ENCODE measurements at regions not wholly inside any gene's neighbourhood (a gene's known extent, or its start where the extent isn't known, plus 50 kb on each side); places are given as distances from the start of the nearest gene placed in this dataset.

GRCh38 chr6:140485740-140486449 lies 1111.4 kb upstream of the CITED2 start (continued):
- TF ChIP-seq ELF2 (CRISPR knock-in tag; IDR thresholded peaks at IDR 0.05): no peak
- peak; percentile 78 for TF ChIP-seq DPF2 (IDR thresholded peaks at IDR 0.05)
- TF ChIP-seq ESRRA (IDR thresholded peaks at IDR 0.05; ENCODE audit: borderline replicate concordance, low read depth): no peak
- TF ChIP-seq SMARCC2 (IDR thresholded peaks at IDR 0.05; ENCODE audit: low read depth): peak; percentile 85; the same call in 1 of the 2 replicates
- peak; percentile 62; the same call in 1 of the 2 replicates for TF ChIP-seq ZNF316 (IDR thresholded peaks at IDR 0.05)
- no peak for TF ChIP-seq MXI1 (IDR thresholded peaks at IDR 0.05; ENCODE audit: low read depth, low read length)
- no peak for TF ChIP-seq SP1 (CRISPR knock-in tag; IDR thresholded peaks at IDR 0.05)
- no peak for TF ChIP-seq ZNF197 (CRISPR knock-in tag; IDR thresholded peaks at IDR 0.05; ENCODE audit: low read depth)
- peak; percentile 91 for TF ChIP-seq SMARCE1 (IDR thresholded peaks at IDR 0.05)
- TF ChIP-seq RNF219 (CRISPR knock-in tag; IDR thresholded peaks at IDR 0.05): no peak
- no peak for TF ChIP-seq CBX1 (IDR thresholded peaks at IDR 0.05; ENCODE audit: low read depth)
- TF ChIP-seq ZNF224 (CRISPR knock-in tag; IDR thresholded peaks at IDR 0.05): no peak
- TF ChIP-seq POLR2H (tag; IDR thresholded peaks at IDR 0.05; ENCODE audit: low read depth): no peak
- no peak for TF ChIP-seq GATAD2B (IDR thresholded peaks at IDR 0.05; ENCODE audit: borderline replicate concordance)
- no peak for TF ChIP-seq TCF3 (CRISPR knock-in tag; IDR thresholded peaks at IDR 0.05)
- TF ChIP-seq MTF1 (CRISPR knock-in tag; IDR thresholded peaks at IDR 0.05; ENCODE audit: borderline replicate concordance): no peak
- peak; percentile 82 for TF ChIP-seq ARID1B (IDR thresholded peaks at IDR 0.05)
- no peak for TF ChIP-seq ESRRB (CRISPR knock-in tag; IDR thresholded peaks at IDR 0.05; ENCODE audit: borderline replicate concordance)
- TF ChIP-seq CAMTA2 (CRISPR knock-in tag; conservative IDR thresholded peaks at IDR 0.05): no peak
- TF ChIP-seq NR2C2 (CRISPR knock-in tag; IDR thresholded peaks at IDR 0.05): no peak
- no peak for TF ChIP-seq NR2C2 (tag; IDR thresholded peaks at IDR 0.05)
- no peak for TF ChIP-seq MEIS2 (IDR thresholded peaks at IDR 0.05; ENCODE audit: partially characterized antibody)
- no peak for TF ChIP-seq KAT8 (IDR thresholded peaks at IDR 0.05; ENCODE audit: low read depth)
- TF ChIP-seq ZNF175 (CRISPR knock-in tag; IDR thresholded peaks at IDR 0.05; ENCODE audit: low read depth): no peak
- TF ChIP-seq TSHZ1 (CRISPR knock-in tag; IDR thresholded peaks at IDR 0.05): no peak
- TF ChIP-seq ZEB2 (IDR thresholded peaks at IDR 0.05): no peak
- TF ChIP-seq MCM2 (IDR thresholded peaks at IDR 0.05; ENCODE audit: low read depth): no peak

All from K562 (cell line).